ENCODE measurements at regions not wholly inside any gene's neighbourhood (a gene's known extent, or its start where the extent isn't known, plus 50 kb on each side); places are given as distances from the start of the nearest gene placed in this dataset.

DNA sequence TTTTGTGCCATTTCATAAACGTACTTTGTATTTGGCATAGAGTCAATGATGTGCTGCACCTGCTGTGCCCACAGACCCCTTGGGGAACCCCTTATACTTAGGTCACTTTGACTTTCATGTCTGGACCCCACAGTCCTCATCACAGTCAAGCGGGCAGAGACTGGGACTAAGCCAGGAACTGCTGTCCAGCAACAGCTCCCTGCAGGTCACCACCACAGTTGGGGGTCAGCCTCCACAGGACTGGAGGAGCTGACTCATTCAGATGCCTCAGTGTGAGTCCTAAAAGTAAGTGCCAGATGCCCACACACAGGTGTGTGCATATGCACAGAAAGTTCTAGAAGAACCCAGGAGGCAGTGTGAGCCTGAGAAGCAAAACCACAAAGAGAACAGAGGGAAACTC, 339.8 kb downstream of the GABRB3 start:
- TF ChIP-seq POLR2A (IDR thresholded peaks at IDR 0.05) (no peak), POLR2AphosphoS5 (IDR thresholded peaks at IDR 0.05) (no peak)
- TF ChIP-seq, protein P1, sequence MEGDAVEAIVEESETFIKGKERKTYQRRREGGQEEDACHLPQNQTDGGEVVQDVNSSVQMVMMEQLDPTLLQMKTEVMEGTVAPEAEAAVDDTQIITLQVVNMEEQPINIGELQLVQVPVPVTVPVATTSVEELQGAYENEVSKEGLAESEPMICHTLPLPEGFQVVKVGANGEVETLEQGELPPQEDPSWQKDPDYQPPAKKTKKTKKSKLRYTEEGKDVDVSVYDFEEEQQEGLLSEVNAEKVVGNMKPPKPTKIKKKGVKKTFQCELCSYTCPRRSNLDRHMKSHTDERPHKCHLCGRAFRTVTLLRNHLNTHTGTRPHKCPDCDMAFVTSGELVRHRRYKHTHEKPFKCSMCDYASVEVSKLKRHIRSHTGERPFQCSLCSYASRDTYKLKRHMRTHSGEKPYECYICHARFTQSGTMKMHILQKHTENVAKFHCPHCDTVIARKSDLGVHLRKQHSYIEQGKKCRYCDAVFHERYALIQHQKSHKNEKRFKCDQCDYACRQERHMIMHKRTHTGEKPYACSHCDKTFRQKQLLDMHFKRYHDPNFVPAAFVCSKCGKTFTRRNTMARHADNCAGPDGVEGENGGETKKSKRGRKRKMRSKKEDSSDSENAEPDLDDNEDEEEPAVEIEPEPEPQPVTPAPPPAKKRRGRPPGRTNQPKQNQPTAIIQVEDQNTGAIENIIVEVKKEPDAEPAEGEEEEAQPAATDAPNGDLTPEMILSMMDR (IDR thresholded peaks at IDR 0.05) = no peak

All from prostate gland (tissue), 2 donors.